GM19467 (cell line): ENCODE measurements at regions not wholly inside any gene's neighbourhood (a gene's known extent, or its start where the extent isn't known, plus 50 kb on each side); places are given as distances from the start of the nearest gene placed in this dataset.

ENCODE experiments used
- ATAC-seq: cut with Tn5 transposase; IDR thresholded peaks from one replicate; pipeline ENCODE4 v1.9.1; 2021; ENCODE audit warnings: mild to moderate bottlenecking, moderate library complexity; ENCODE audit not compliant: unreplicated experiment

- no peak for ATAC-seq
Observed at GRCh38 chr11:106212081-106212480, 134.6 kb downstream of the AASDHPPT start.

GRCh38 chr11:106216281-106216680 lies 138.8 kb downstream of the AASDHPPT start:
- ATAC-seq = no peak

GRCh38 chr11:106217456-106217855 lies 140.0 kb downstream of the AASDHPPT start:
- ATAC-seq = no peak

DNA sequence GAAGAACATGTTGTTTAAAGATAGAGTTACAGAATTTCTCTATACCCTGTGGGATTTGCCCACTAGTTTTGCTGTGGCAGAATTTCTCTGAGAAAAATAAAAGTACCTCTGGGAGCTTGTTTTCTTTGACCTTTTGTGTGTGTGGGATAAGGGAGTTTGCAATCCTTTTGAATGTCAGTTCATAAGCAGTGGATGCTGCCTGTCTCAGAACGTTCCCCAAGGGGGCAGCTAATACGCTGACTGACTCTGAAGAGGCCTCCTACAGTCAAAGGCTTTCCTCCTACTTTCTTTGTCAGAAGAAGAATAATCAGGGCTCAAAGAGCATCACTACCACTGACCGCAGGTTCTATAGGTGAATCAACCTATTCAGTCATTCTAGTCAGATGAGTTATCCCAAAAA lies 140.6 kb downstream of the AASDHPPT start:
- ATAC-seq = no peak

- no peak for ATAC-seq
Observed at GRCh38 chr11:106222626-106223025, 145.2 kb downstream of the AASDHPPT start.

GRCh38 chr11:106224172-106224571 lies 146.7 kb downstream of the AASDHPPT start:
- ATAC-seq = no peak

- no peak for ATAC-seq
Observed at GRCh38 chr11:106228996-106229395, 151.5 kb downstream of the AASDHPPT start.

DNA sequence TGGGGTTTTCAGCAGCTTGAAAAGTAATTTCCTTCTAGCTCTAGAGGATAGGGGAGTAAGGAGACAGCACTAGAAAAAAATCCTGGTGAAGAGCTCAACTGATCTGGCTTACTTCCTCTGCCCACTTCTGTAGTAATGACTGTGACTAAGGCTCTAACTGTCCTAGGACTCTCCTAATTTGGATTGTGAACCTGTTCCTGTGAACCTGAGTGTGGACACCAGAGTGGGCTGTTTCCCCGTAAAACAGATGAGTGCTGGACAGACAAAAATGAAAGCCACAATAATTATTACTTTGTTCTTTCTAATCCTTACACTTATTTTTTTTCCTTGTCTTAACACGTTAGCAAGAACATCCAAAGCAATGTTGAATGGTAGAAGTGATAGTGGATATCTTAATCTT lies 154.1 kb downstream of the AASDHPPT start:
- no peak for ATAC-seq

DNA sequence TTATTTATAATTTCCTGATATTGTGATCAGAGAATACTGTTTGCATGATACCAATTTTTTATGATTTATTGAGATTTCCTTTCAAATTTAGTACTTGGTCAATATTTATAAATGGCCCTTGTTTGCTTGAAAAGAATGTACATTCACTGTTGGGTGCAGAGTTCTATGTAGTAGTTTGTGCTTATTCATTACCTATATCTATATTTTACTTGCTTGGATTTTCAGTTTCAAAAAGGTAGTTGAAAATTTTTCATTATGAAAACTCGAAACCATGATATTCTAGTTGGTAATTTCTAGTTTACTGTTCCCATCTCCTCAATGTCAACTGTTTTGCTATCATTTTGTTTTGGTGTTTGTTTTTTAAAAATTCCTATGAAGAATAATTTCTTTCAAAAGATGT lies 155.7 kb downstream of the AASDHPPT start:
- ATAC-seq = no peak

- no peak for ATAC-seq
Observed at GRCh38 chr11:106234794-106235193, 157.3 kb downstream of the AASDHPPT start.

DNA sequence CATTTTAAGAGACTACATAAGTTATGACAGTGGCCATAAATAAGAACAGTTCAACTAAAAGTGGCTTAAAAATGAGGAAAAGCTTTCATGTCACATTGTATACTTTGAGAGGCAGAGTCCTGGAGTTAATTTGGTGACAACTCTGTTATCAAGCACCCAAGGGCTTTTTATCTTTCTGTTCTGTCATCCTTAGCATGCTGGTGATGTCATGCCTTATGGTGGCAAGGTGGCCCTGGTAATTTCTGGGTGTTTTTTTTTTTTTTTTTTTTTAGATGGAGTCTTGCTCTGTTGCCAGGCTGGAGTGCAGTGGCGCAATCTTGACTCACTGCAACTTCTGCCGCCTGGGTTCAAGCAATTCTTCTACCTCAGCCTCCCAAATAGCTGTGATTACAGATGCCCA lies 158.8 kb downstream of the AASDHPPT start:
- no peak for ATAC-seq

DNA sequence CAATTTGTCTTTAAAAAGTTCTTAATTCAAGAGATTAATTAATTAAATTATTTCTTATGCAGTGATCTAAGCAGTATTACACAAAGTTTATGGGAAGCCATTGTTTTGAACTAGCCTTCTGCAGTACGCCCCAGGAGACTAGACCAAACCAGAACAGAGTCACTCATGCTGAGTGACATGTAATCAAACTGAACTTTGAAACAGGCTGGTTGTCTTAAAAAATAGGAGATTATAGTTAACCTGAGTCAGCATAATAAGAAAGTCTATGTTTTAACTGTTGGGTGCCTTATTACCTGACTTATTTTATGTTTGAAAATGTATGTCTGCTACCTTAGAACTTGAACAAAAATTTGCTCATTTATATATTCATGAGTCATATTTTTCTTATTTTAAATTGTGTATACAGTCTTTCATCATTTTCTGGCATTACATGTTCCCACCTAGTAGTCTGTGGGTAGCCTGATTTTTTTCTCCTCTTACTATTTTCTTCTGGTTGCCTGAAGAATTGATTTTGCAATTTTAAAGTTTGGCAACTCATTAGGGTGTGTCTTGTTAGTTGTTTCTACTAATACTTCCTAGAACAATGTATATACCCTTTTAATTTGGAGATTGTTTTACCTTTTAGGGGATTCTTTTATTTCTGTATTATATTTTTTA lies 161.4 kb downstream of the AASDHPPT start:
- ATAC-seq = no peak

DNA sequence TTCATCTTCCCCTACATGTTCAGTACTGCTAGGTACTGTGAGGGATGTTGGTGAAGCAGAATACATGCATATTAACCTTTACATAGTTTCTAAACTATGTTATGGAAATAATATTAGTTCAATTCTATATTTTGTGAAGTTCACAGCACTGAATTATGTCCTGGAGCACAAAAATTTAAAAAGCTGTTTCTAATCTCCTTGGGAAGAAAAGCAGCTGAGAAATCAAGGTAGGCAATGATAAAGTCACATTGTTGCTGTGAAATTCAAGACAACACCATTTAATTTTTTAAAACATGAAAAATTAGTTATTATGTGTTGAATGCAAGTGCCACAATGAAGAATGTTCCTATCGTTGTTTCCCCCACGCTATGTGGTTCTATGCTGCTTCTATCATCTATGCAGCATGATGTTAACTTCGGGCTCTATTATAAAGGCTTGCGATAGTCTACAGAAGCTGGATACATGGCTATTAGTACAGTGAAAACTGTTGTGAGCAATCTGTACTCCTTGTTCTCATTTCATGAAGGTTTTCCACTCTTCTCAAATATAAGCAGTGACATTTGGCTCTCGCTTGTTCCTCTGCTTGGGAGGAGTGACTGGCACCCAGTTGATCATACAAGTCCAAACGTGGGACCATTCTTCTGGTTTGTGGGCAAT lies 164.3 kb downstream of the AASDHPPT start:
- ATAC-seq = no peak

DNA sequence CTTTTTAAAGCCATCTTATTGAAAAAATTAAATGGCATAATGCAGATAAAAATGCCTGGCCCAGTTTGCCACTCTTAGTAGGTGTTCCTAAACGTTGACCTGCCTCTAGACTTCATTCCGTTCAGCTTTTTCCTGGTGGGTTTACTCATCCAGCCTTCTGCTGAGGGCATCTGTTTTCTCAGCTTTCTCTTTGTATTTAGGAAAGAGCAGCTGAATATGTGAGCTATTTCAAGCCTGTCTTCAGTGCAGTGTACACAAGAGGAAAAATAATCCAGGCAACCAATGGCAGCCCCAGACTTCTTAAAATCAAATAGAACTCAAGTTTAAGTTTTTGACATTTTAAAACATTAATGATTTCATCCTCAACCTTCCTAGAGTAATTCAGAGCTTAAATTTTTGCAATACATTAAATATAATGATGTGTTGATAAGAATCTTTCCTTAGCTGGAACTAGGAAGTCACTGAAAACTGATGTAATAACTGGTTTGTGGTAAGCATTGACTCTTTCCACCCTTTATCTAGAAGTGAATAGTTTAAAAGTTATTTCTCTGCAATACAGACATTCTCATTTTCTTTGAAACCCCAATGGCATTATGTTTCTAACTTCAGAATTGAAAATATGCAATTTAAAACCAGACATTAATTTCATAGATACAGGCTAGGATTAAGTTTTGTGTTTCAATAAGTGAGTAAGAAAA lies 165.4 kb downstream of the AASDHPPT start:
- ATAC-seq = no peak

- ATAC-seq = no peak
Observed at GRCh38 chr11:106246495-106246894, 169.0 kb downstream of the AASDHPPT start.

DNA sequence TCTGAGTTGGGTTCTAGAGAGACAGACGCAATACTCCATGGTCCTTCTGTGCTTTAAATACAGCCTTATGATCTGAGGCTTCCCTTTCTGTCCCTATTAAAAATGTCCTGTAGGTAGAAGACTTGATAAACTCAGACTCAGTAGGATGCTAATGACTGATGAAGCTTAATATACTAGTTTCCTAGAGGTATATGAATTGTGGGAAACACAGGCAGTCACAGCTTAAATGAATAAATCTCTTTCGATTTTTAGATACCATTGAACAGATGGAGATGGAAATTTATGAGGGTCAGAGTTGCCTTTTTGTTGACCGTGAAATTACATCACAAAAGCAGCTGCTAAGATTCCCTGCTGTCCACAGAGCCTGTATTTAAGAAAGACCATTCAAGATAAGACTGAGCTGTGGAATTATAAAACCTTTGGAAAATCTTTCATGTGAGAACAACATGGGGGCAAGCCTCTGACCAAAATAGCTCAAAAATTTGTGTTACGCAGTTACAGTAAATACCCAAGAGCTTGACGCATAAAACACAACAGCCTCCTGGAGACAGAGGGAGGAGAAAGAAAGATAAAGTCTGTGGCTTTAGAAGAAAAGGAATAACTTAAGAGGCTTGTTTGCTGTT lies 172.3 kb downstream of the AASDHPPT start:
- no peak for ATAC-seq

DNA sequence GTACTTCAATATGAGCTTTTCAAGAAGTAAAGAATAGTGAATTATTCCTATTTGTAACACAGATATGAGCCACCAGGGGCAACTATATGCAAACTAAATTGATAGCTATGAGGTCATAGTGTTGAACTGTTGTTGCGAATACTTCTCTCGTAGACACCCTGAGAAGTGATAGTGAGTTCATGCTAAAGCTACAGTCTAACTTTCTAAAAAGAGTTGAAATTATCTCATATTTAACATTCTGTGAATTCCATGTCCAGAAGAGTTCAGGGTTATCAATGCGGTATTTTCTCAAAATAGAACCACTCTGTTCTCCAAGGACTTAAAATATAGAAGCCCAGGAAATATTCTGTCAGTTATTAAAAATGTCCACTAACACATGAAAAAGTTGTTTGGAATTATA lies 185.4 kb downstream of the AASDHPPT start:
- ATAC-seq = no peak

DNA sequence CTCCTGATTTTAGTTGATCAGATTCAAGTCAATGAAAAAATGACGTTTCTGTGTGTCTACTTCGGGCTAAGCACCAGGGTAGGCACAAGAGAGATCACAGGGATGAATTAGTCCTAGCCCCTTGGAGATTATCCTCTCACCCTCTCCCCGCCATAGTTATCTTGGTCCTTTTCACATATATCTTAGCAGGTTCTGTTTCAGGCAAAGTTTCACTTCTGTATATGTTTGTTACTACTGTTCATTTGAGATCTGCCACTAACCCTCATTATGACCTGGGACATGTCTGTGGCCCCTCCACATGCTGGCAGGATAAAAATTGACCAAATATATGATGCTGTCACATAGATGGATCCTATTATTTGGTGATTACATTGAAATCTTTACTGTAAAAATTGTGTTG lies 186.1 kb downstream of the AASDHPPT start:
- ATAC-seq = no peak

GRCh38 chr11:106271086-106271485 lies 193.6 kb downstream of the AASDHPPT start:
- no peak for ATAC-seq

DNA sequence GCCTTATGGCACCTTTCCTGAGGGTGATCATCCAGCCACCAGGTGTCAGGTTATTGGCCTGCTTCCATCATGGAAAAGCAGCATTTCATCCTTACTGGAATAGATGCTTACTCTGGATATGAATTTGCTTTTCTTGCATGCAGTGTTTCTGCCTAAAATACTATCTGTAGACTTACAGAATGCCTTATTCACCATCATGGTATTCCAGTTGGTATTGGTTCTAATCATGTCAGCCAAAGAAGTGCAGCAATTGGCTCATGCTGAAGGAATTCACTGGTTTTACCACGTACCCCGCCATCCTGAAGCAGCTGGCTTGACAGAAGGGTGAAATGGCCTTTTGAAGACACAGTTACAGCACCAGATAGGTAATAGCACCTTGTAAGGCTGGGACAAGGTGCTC lies 194.2 kb downstream of the AASDHPPT start:
- no peak for ATAC-seq

GRCh38 chr11:106275151-106275550 lies 197.7 kb downstream of the AASDHPPT start:
- no peak for ATAC-seq

GRCh38 chr11:106276126-106276525 lies 198.7 kb downstream of the AASDHPPT start:
- no peak for ATAC-seq
